Keratinocyte (primary cell): ENCODE measurements at regions not wholly inside any gene's neighbourhood (a gene's known extent, or its start where the extent isn't known, plus 50 kb on each side); places are given as distances from the start of the nearest gene placed in this dataset.

Experiments used
- CTCF ChIP-seq, 3 experiments: IDR thresholded peaks in 1 of 3; conservative IDR thresholded peaks in 1 of 3; optimal IDR thresholded peaks in 1 of 3; 2 replicates in 2 of 3; 3 replicates in 1 of 3; pipeline versions ENCODE3 to v1.5.1; 2011; ENCODE audit warnings: low read length in 3 of 3, mild to moderate bottlenecking in 3 of 3, moderate library complexity in 2 of 3, control low read depth in 1 of 3, inconsistent platforms in 1 of 3; ENCODE audit not compliant: insufficient read depth in 2 of 3; ENCODE audit errors: extremely low read depth in 1 of 3
- EZH2 ChIP-seq: IDR thresholded peaks from one replicate; pipeline ENCODE4 v1.6.1; 2012; ENCODE audit warnings: inconsistent platforms, mild to moderate bottlenecking, low read length, moderate library complexity

- TF ChIP-seq CTCF (optimal IDR thresholded peaks at IDR 0.05 in 1 of 3, IDR thresholded peaks at IDR 0.05 in 1 of 3, conservative IDR thresholded peaks at IDR 0.05 in 1 of 3; ENCODE audit: extremely low read depth in 1 of 3, insufficient read depth in 2 of 3, low read length in 3 of 3) (no peak), EZH2 (no peak)
Measured at GRCh38 chr7:49645296-49645695, 128.1 kb upstream of the VWC2 start.
